SU-DHL-6 (cell line): ENCODE measurements at regions not wholly inside any gene's neighbourhood (a gene's known extent, or its start where the extent isn't known, plus 50 kb on each side); places are given as distances from the start of the nearest gene placed in this dataset.
"Not testable (repeated sequence)": the region's sequence is repeated elsewhere in the genome, so short reads cannot be mapped to it uniquely, and the experiment has no call there.

Experiments used
- H2AFZ ChIP-seq: fragments of 200-600 bp; sonication (generic); 2 replicates; pipeline ENCODE4 v1.6.1; 2014; ENCODE audit warnings: low read depth, mild to moderate bottlenecking, moderate library complexity, mixed read lengths, antibody characterized with exemption, low read length; ENCODE audit not compliant: severe bottlenecking
- H3F3A ChIP-seq: fragments of 200-600 bp; shearing (Covaris generic); 2 replicates; pipeline ENCODE4 v1.6.0; 2016; ENCODE audit warnings: antibody characterized with exemption, mild to moderate bottlenecking; ENCODE audit not compliant: insufficient read depth
- H3K27ac ChIP-seq: fragments of 200-600 bp; sonication (generic); 2 replicates; pipeline ENCODE4 v1.5.1; 2016; ENCODE audit warnings: low read depth, mild to moderate bottlenecking, low read length, moderate library complexity, mixed read lengths
- H3K27me3 ChIP-seq: fragments of 200-600 bp; sonication (generic), shearing (Covaris generic); 2 replicates; pipeline ENCODE4 v1.6.0; 2014; ENCODE audit warnings: mild to moderate bottlenecking, low read length
- H3K36me3 ChIP-seq: fragments of 200-600 bp; sonication (generic); 2 replicates; pipeline ENCODE4 v1.6.1; 2014; ENCODE audit warnings: mild to moderate bottlenecking, low read length, mixed read lengths
- H3K4me2 ChIP-seq: fragments of 300-600, 200-600 bp; shearing (Covaris generic), sonication (generic); 2 replicates; pipeline ENCODE4 v1.6.0; 2014; ENCODE audit warnings: low read length, low read depth, mild to moderate bottlenecking; ENCODE audit not compliant: poor library complexity, severe bottlenecking
- H3K4me3 ChIP-seq: fragments of 200-600 bp; sonication (generic); 2 replicates; pipeline ENCODE4 v1.5.1; 2014; ENCODE audit warnings: antibody characterized with exemption, low read length, mild to moderate bottlenecking, mixed read lengths; ENCODE audit not compliant: insufficient read depth, poor library complexity, severe bottlenecking
- H3K79me2 ChIP-seq: fragments of 200-600 bp; sonication (generic); 2 replicates; pipeline ENCODE4 v1.6.1; 2014; ENCODE audit warnings: mild to moderate bottlenecking, low read length, moderate library complexity; ENCODE audit not compliant: insufficient read depth
- H3K9ac ChIP-seq: fragments of 200-600 bp; sonication (generic); 2 replicates; pipeline ENCODE4 v1.7.0; 2014; ENCODE audit warnings: mild to moderate bottlenecking, low read length
- H3K9me2 ChIP-seq: fragments of 200-600 bp; sonication (generic); replicated peaks from 2 replicates; pipeline ENCODE4 v1.6.1; 2014; ENCODE audit warnings: low read length; ENCODE audit not compliant: insufficient read depth
- H3K9me3 ChIP-seq: fragments of 200-600 bp; sonication (generic); 2 replicates; pipeline ENCODE4 v1.6.1; 2014; ENCODE audit warnings: low read length, mixed read lengths; ENCODE audit not compliant: insufficient read depth
- H4K20me1 ChIP-seq: fragments of 200-600 bp; sonication (generic); 2 replicates; pipeline ENCODE4 v1.6.1; 2014; ENCODE audit warnings: low read depth, mild to moderate bottlenecking, antibody characterized with exemption, low read length, moderate library complexity, mixed read lengths
- CTCF ChIP-seq: fragments of 200-600 bp; sonication (generic); IDR thresholded peaks from one replicate; pipeline ENCODE4 v1.5.1; 2017; ENCODE audit warnings: antibody characterized with exemption, mild to moderate bottlenecking, low read length, moderate library complexity; ENCODE audit not compliant: insufficient read depth, poor library complexity, severe bottlenecking
- EZH2phosphoT487 ChIP-seq: fragments of 200-600 bp; sonication (generic), shearing (Covaris generic); conservative IDR thresholded peaks from 2 replicates; pipeline ENCODE4 v1.6.1; 2018; ENCODE audit warnings: mild to moderate bottlenecking, antibody characterized with exemption, low read length, moderate library complexity, mixed read lengths

DNA sequence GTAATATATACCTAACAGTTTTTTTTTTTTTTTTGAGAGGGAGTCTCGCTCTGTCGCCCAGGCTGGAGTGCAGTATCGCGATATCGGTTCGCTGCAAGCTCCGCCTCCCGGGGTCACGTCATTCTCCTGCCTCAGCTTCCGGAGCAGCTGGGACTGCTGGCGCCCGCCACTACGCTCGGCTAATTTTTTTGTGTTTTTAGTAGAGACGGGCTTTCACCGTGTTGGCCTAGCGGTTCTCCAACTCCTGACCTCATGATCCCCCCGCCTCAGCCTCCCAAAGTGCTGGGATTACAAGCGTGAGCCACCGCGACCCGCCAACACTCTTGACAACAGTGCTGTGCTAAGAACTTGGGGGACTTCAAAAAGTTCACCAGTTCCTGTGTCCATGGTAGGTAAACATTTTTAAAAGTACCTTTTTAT lies 63.5 kb downstream of the FOXG1 start:
- Histone ChIP-seq H3K79me2 (no peaks in the 10 kb centered on the region), H3K4me2 (peak overlapping the region; percentile 94), H3K27ac (peak overlapping the region; percentile 91), H3F3A (peaks cover 32% of the 10 kb centered on the region), H3K4me3 (no peak overlapping the region), H3K9ac (peak overlapping the region; percentile 34), H4K20me1 (no peaks in the 10 kb centered on the region), H3K9me3 (no peaks in the 10 kb centered on the region), H2AFZ (peak overlapping the region; percentile 6), H3K9me2 (no peaks in the 10 kb centered on the region), H3K36me3 (0 out of 2 replicates have a peak, but pooled peaks cover 3% of the 10 kb centered on the region), H3K27me3 (no peaks in the 10 kb centered on the region)
- no peak for TF ChIP-seq CTCF
- TF ChIP-seq EZH2phosphoT487, result no peak

GRCh38 chr14:28831126-28831525 lies 64.5 kb downstream of the FOXG1 start:
- no peaks in the 10 kb centered on the region for H3K9me2 ChIP-seq
- H3K4me2 ChIP-seq, result peak overlapping the region; percentile 94
- H3K36me3 ChIP-seq, result no peaks in the 10 kb centered on the region
- H3K9ac ChIP-seq, result peak overlapping the region; percentile 49
- H3F3A ChIP-seq, result peaks cover 32% of the 10 kb centered on the region
- H4K20me1 ChIP-seq, result no peaks in the 10 kb centered on the region
- H3K79me2 ChIP-seq, result no peaks in the 10 kb centered on the region
- peak overlapping the region; percentile 32 for H3K4me3 ChIP-seq
- H3K9me3 ChIP-seq, result no peaks in the 10 kb centered on the region
- TF ChIP-seq CTCF, result no peak
- no peak for TF ChIP-seq EZH2phosphoT487
- peak overlapping the region; percentile 49 for H2AFZ ChIP-seq
- no peaks in the 10 kb centered on the region for H3K27me3 ChIP-seq
- peak overlapping the region; percentile 91 for H3K27ac ChIP-seq

GRCh38 chr14:28842569-28842968 lies 76.0 kb downstream of the FOXG1 start:
- not testable (repeated sequence) for H4K20me1 ChIP-seq, H3K36me3 ChIP-seq, H3K79me2 ChIP-seq, H3K9me2 ChIP-seq, H3K4me2 ChIP-seq, H3K9ac ChIP-seq, H3K9me3 ChIP-seq, H3K4me3 ChIP-seq, H3K27me3 ChIP-seq, H3K27ac ChIP-seq, H3F3A ChIP-seq
- H2AFZ ChIP-seq, result peak overlapping the region; percentile 26

GRCh38 chr14:28867571-28867970 lies 101.0 kb downstream of the FOXG1 start:
- no peaks in the 10 kb centered on the region for H3K79me2 ChIP-seq
- H3K27ac ChIP-seq, result no peak overlapping the region
- H4K20me1 ChIP-seq, result no peaks in the 10 kb centered on the region
- no peaks in the 10 kb centered on the region for H3K9me2 ChIP-seq
- no peak overlapping the region for H3K4me3 ChIP-seq
- H3K9ac ChIP-seq, result no peak overlapping the region
- H3K9me3 ChIP-seq, result no peaks in the 10 kb centered on the region
- TF ChIP-seq CTCF (no peak), EZH2phosphoT487 (no peak)
- no peak overlapping the region for H3K4me2 ChIP-seq
- H3K36me3 ChIP-seq, result no peaks in the 10 kb centered on the region
- no peaks in the 10 kb centered on the region for H3K27me3 ChIP-seq
- H2AFZ ChIP-seq, result no peak overlapping the region
- H3F3A ChIP-seq, result no peaks in the 10 kb centered on the region
